Activated T-cell treated with anti-CD3 and anti-CD28 coated beads for 24 hours (primary cell): ENCODE measurements at regions not wholly inside any gene's neighbourhood (a gene's known extent, or its start where the extent isn't known, plus 50 kb on each side); places are given as distances from the start of the nearest gene placed in this dataset.

Experiments
- DNase-seq: peaks from one replicate; pipeline ENCODE4 v3.0.0-alpha.2; 2020; ENCODE audit warnings: low read depth

- DNase-seq = no peak
Measured at GRCh38 chr21:43348170-43348766, 78.7 kb downstream of the SIK1 start.

DNA sequence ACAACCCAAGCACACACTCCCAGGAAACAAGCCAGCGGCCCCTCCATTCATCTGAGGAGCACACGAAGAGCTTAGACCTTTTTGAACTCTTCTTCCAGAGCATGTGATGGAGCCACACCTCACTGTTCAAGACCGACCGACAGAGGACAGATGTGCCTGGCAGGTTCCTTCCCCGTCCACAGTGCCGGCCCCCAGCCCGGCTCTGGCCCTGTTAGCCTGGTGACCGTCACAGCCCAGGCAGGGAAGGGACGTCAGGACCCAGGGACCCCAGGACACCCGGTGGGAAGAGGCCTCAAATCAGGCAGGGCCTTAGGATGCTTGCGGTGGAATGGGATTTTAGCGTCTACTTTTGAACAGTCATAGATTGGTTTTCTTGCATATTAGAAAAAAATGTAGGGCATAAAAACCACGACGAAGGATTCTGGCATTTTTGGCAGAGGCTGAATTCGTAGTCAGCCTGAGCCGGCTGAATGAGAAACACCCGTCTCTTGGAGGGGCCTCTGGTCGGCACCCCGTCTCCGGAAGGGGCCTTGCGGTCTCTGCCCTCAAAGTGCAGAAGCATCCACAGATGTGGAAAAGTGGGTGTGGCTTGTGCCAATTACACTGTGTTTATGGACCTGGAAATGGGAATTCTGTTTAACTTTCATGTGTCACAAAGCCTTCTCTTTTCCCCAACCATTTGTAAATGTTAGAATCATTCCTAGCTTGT is 79.3 kb downstream of the SIK1 start:
- no peak for DNase-seq

DNA sequence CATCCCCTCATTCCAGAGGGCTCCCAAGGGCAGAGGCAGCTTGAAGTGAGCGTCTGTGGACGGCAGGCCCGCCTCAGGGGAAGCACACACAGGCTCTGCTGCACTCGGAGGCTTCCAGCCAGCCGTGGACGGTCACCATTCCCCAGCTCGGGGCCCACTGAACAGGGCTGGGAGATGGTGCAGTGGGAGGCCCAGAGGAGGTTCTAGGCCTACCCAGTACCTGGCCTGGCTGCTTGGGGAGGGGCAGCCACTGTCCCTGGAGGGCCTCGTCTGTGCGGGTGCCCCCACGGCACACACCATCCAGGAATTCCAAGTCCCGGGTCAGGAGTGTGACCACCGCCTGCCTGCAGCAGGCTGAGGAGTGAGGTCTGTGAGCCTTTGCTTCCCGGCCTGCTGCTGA is 80.4 kb downstream of the SIK1 start:
- no peak for DNase-seq

- DNase-seq = no peak
Measured at GRCh38 chr21:43345746-43346409, 81.1 kb downstream of the SIK1 start.

GRCh38 chr21:43345046-43345745 is 81.7 kb downstream of the SIK1 start:
- no peak for DNase-seq

DNA sequence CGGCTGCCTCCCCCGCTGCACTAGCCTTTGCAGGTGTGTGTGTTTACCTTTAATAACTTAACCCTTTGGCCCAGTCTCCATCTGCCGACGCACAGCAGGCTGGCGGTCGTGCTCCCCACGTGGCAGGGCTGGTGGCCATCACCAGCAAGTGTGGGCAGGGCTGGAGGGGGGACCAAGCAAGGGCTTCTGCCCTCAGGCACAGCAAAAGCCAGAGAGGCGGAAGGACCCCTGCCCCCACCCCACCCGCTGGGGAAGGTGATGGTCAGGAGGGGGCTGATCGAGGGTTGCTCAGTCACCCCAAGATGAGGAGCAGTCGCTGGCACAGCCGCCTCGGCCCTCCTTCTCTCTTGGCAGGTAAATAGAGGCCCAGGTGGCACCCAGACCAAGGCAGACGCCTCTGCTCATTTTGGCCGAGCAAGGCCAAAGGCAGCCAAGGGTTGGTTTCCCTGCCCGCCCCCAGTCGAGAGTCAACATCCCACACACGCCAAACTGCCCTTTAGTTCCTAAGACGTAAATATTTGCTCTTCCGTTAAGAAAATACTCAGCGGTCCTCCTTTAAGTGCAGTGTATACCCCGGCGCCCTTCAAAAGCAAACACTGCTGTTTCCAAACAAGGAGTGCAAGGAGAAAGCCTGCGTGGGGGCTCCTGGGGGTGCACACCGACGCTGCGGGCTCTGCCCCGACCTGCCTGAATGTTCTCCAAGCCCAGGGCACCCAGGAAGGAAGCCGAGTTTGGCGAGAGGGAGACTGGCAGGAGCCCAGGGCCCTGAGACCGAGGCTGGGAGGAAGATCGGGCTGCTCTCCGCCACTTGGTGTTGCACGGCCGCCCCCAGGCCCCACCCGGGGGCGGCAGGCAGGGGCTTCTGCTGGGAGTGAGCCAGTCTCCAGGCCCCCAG is 82.7 kb downstream of the SIK1 start:
- DNase-seq = no peak

DNA sequence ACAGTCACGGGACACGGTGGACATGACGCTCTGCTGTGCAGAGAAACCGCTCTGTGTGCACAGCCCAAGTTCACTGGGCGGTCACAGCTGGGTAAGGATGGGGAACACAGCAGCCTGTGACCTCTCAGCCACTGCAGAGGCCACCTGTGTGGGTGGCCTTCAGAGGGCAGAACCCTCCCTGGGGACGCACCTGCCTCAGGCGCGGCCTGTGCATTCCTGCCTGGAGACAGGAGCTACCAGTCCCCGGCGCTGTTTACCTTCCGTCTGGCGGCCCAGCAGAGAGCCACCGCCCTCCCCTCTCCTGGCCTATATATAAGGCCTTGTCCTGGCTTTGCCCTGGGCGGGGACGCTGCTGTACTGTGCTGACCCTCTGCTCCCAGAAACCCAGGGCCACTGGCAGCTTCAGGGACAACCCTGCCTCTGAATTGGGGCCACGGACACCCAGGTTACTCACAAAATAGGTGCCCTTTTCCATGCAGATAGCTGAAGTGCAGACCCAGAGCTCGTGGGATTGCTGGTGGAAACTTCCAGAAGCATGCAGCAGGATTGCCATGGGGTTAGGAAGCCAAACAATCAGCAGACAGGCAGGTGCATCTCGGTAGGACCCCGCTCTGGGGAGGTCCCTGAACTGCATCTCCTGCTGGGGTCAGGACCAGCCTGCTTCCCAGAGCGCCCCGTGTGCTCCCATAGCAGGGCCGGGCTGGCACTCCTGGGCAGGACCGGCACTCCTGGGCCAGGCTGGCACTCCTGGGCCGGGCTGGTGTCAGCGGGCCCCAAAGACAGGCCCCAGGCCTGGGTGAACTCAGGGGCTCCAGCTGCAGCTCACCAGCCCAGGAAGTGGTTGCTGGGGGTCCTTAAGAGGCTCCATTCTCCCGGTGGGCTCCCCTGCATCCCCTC is 83.6 kb downstream of the SIK1 start:
- no peak for DNase-seq

DNA sequence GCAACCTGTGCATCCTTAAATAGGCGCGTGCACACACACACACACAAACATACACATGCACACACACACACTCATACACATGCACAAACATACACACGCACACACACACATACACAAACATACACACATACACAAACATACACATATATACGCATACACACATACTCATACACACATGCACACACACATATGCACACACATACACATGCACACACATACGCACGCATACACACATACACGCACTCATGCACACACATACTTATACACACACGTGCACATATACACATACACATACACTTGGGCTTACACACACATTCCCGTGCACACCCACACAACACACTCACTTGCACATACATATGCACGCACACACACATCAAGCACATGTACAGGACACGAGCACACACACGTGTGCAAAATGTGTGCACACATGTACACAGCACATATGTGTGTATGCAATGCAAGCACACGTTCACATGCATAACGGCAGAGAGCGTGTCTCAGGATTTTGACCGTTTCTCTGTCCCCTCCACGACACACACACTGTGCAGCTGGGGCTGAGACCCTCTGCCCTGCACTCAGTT is 84.5 kb downstream of the SIK1 start:
- no peak for DNase-seq

GRCh38 chr21:43341378-43342161 is 85.4 kb downstream of the SIK1 start:
- no peak for DNase-seq

- no peak for DNase-seq
Measured at GRCh38 chr21:43340491-43341377, 86.2 kb downstream of the SIK1 start.

- no peak for DNase-seq
Measured at GRCh38 chr21:43339668-43340067, 87.3 kb downstream of the SIK1 start.

DNA sequence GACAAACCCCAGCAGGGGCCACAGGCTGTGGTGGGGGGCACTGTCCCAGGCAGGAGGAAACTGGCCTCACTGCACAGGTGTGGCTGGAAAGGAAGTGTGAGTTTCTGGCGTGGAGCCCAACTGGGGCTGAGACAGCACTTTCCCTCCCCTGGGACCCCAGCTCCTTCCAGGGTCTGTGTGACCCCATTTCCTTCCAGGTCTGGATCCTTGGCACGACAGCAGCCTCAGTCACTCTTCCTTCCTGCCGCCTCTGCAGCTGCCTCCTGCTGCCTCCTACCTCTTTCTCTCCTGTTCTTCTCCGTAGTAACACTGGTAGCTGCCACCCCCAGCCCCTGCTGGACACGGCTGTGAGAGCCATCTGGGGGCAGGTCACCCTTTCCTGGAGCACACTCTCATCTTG is 88.0 kb downstream of the SIK1 start:
- DNase-seq = no peak

- no peak for DNase-seq
Measured at GRCh38 chr21:43337901-43338655, 88.9 kb downstream of the SIK1 start.

DNA sequence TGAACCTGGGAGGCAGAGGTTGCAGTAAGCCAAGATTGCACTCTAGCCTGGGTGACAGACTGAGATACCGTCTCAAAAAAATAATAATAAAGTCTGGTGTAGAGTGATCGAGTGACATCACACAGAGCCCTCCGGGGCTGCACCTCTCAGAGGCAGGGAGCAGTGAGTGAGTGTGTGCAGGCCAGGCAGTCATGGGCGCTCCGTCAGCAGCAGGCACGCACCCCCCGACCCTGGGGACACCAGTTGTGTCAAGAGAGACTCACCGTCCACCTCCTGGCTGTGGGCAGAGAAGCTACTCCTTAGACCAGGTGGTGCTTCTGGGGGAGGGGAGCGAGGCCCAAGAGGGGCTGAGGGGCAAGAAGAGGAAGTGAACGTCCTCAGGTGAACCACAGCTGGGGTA is 91.8 kb downstream of the SIK1 start:
- DNase-seq = no peak

GRCh38 chr21:43334214-43334958 is 92.5 kb downstream of the SIK1 start:
- no peak for DNase-seq

GRCh38 chr21:43333298-43334062 is 93.5 kb downstream of the SIK1 start:
- no peak for DNase-seq
